GM21447 (cell line): ENCODE measurements at regions not wholly inside any gene's neighbourhood (a gene's known extent, or its start where the extent isn't known, plus 50 kb on each side); places are given as distances from the start of the nearest gene placed in this dataset.
"Not testable (repeated sequence)": the region's sequence is repeated elsewhere in the genome, so short reads cannot be mapped to it uniquely, and the experiment has no call there.

ENCODE experiments used
- ATAC-seq: cut with Tn5 transposase; IDR thresholded peaks from one replicate; pipeline ENCODE4 v1.9.1; 2021; ENCODE audit not compliant: unreplicated experiment

GRCh38 chr7:6989968-6990367 is 163.9 kb upstream of the CCZ1B start:
- ATAC-seq: not testable (repeated sequence)

GRCh38 chr7:6990426-6991152 is 164.5 kb upstream of the CCZ1B start:
- not testable (repeated sequence) for ATAC-seq

GRCh38 chr7:6991169-6991611 is 165.1 kb upstream of the CCZ1B start:
- not testable (repeated sequence) for ATAC-seq

- not testable (repeated sequence) for ATAC-seq
These were observed 165.6 kb upstream of the CCZ1B start for GRCh38 chr7:6991686-6992085.

GRCh38 chr7:6992133-6992532 is 166.1 kb upstream of the CCZ1B start:
- not testable (repeated sequence) for ATAC-seq

GRCh38 chr7:6995026-6995425 is 169.0 kb upstream of the CCZ1B start:
- not testable (repeated sequence) for ATAC-seq

- ATAC-seq: not testable (repeated sequence)
These were observed 169.6 kb upstream of the CCZ1B start for GRCh38 chr7:6995493-6996289.

GRCh38 chr7:6999067-6999666 is 173.1 kb upstream of the CCZ1B start:
- not testable (repeated sequence) for ATAC-seq

GRCh38 chr7:7002418-7003062 is 176.5 kb upstream of the CCZ1B start:
- no peak for ATAC-seq

- no peak for ATAC-seq
These were observed 177.0 kb upstream of the C1GALT1 start for GRCh38 chr7:7005303-7005702.

- not testable (repeated sequence) for ATAC-seq
These were observed 176.4 kb upstream of the C1GALT1 start for GRCh38 chr7:7005949-7006348.

- ATAC-seq: not testable (repeated sequence)
These were observed 171.1 kb upstream of the C1GALT1 start for GRCh38 chr7:7011241-7011640.

- ATAC-seq: not testable (repeated sequence)
These were observed 170.6 kb upstream of the C1GALT1 start for GRCh38 chr7:7011751-7012150.

- no peak for ATAC-seq
These were observed 167.3 kb upstream of the C1GALT1 start for GRCh38 chr7:7014827-7015595.

- ATAC-seq: no peak
These were observed 164.6 kb upstream of the C1GALT1 start for GRCh38 chr7:7017707-7018280.

GRCh38 chr7:7018290-7018689 is 164.1 kb upstream of the C1GALT1 start:
- no peak for ATAC-seq

GRCh38 chr7:7032221-7032620 is 150.1 kb upstream of the C1GALT1 start:
- ATAC-seq: no peak

GRCh38 chr7:7035851-7036250 is 146.5 kb upstream of the C1GALT1 start:
- no peak for ATAC-seq

GRCh38 chr7:7042286-7042893 is 140.0 kb upstream of the C1GALT1 start:
- ATAC-seq: not testable (repeated sequence)

GRCh38 chr7:7044806-7045205 is 137.5 kb upstream of the C1GALT1 start:
- ATAC-seq: no peak
